ENCODE measurements at regions not wholly inside any gene's neighbourhood (a gene's known extent, or its start where the extent isn't known, plus 50 kb on each side); places are given as distances from the start of the nearest gene placed in this dataset.

DNA sequence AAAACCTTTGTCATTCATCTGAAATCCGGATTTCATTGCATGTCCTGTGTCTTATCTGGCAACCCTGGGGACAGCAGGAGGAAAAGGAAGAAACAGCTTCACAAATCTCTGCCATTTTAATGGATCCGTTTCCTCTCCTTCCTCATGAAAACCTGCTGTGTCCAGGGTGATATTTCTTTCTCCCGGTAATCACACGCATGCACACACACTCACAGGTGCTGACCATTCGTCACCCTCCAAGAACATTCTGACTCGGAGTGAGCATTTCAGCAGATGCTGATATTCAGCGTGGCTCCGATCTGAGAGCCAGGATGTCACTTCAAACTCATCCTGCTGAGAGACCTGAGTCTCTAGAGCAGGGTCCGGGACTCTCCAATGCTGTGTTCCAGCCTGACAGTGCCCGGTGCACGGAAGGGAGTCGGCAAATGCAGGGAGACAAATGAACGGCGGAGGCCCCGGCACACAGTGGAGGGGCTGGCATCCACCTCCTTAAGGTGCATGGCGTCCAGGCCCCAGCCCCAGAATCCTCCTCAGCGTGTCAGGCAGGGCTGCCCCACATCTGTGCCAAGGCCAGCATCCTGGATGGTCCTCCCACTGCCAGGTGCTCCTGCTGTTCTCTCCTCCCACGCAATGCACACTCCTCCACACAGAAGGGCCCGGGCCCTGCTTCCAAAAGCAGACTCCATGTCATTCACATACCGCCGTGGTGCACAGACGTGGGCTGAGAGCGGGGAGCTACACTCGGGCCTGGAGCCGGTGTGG lies 70.7 kb downstream of the RBFOX3 start:
- no peak for DNase-seq

DNA sequence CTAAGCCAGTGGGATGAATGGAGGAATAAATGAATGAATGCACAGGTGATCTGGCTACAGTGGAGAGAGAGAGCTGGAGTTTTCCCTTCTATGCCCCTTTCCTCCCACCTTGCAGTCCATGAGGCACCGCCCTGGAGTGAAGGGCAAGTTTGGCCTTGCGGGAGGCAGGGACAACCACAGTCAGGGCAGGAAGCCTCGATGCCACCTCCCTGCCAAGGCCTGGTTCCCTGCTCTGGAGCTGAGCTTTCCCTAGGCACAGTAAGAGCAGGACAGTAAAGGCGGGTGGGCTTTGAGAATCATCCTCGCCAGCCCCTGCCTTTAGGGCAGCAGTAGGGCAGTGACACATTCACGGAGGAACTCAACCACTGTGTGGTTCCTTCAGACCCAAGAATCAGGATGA lies 72.6 kb downstream of the RBFOX3 start:
- DNase-seq: no peak

DNA sequence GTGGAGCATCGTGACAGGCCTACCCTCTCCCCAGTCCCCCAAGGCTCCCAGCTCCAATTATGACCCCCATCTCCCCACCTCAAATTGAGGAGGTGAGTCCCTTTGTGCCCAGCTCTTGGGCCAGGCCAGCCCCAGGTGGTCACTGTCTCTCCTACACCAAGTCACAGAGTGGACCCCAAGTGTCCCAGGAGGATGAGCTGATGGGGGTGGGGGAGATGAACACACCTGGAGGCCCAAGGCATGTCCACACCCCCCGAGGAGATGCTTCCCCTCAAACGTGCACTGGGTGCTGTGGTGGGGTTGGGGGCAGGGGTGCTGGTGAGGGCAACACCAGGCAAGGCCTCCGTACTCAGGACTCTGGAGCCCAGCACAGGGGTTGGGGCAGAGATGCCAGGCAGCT lies 73.2 kb downstream of the RBFOX3 start:
- no peak for DNase-seq

DNA sequence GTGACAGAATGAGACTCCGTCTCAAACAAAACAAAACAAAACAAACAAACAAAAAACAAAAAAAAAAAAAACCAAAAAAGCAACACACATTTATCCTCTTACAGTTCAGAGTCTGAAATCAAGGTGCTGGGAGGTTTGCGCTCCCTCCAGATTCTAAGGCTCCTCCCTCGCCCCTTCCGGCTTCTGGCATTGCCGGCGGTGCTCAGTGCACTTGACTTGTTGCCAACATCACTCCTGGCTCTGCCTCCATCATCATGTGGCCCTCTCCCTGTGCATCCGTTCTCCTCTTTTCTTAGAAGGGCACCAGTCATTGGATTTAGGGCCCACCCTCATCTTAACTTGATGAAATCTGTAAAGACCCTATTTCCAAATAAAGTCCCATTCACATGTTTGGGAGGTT lies 73.8 kb downstream of the RBFOX3 start:
- no peak for DNase-seq

DNA sequence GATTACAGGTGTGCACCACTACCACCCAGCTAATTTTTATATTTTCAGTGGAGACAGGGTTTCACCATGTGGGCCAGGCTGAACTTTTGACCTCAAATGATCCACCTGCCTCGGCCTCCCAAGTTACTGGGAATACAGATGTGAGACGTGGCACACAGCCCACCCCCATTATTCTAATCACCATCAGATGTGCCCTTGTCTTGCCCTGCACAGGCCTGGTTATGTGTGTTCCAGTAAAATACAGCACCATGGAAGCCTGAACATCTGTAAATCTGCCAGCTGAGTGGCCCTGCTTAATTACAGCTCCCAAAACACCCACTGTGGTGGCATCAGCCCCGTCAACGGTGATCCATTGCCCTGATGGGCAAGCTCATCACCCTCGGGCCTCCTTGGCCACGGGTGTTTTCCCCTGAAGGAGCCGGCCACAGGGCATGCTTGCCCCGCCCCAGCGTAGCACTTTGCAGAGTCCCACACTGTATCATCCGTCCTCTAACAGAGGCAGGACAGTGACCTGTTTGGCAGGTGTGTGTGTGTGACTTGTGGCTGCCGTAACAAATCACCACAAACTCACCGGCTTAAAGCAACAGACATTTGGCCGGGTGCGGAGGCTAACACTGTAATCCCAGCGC lies 74.5 kb downstream of the RBFOX3 start:
- DNase-seq: no peak

DNA sequence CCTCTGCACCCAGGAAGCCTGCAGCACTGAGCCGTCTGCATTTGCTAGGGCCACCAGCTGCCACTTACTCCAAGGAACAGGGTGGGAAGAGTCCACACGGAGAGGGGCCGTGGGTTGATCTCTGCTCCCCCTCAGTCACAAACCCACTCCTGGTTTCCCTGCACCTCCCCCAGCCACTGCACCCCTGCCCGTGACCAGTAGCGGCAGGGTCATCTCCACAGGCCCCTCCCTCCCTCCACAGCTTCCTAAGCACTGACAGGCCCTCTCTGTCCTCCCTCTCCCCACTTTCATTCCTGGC lies 75.2 kb downstream of the RBFOX3 start:
- no peak for DNase-seq

DNA sequence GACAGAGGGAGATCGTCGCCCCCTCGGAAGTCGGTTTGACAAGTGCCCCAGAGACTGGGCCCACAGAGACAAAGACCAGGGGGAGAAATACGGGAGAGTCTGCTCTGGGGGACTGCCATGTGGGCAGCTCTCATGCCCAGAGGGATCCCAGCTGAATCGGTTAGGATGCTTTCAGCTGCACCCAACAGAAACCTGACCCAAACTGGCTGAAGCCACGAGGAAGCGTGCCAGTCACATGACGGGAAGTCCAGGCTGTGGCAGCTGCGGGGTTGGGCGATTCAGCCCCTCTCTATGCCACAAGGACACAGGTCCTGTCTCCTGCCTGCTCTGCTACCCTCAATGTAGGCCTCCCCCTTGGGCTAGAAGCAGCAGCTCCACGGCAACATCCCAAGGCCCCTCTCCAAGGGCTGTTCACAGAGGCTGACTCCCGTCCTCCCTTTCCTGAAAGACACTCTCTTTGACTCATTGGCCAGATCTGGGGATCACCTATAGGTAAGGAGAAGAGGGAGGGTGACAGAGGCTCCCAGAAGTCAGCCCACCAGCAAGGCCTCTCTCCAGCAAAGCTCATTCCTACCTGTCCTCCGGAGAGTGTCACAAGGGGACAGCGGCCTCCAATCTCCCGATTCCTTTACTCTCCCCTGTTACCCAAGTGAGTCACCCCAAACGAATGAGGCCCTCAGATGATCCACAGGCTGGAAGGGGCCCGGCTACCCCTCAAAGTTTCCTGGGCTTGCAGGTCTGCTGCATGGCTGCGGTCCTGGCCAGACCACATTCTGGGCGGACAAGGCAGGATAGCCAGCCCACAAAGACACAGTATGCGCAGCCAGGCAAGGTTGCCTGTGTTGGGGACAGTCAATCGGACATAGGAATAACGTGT lies 75.8 kb downstream of the RBFOX3 start:
- no peak for DNase-seq

DNA sequence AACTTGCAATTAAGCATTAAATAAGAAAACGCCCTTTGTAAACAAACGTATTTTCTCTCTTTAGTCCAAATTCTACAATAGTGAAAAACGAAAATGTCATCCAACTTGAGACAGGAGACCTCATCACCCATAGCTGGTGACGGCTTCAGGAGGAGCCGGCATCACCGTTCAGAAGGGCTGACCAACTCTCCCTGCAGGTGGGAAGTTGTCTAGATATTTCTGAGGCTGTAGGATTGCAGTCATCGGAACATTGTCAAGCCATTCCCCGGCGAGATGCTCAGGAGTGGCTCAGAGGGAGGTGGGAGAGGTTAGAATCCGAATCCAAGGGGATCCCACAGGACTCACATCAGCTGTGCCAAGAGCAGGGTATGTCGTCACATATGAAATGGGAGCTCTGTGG lies 76.7 kb downstream of the RBFOX3 start:
- DNase-seq: no peak

DNA sequence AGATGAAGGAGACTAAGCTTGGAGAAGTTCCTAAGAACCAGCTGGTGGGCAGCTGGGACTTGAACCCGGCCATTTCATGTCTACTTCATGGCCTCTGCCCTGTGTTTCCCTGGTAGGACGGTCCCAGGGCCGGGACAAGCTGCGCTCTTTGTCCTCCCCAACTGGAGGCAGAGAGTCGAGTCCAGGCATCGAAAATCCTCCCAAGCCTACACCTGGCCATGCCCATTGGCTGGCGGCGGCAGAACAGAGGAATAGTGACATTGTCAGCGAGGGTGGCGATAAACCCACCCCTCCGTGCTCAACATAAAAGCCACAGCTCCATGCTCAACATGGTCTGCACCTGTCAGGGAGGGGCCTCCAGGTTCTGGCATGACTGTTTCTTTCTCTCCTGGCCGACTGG lies 77.7 kb downstream of the RBFOX3 start:
- no peak for DNase-seq

DNA sequence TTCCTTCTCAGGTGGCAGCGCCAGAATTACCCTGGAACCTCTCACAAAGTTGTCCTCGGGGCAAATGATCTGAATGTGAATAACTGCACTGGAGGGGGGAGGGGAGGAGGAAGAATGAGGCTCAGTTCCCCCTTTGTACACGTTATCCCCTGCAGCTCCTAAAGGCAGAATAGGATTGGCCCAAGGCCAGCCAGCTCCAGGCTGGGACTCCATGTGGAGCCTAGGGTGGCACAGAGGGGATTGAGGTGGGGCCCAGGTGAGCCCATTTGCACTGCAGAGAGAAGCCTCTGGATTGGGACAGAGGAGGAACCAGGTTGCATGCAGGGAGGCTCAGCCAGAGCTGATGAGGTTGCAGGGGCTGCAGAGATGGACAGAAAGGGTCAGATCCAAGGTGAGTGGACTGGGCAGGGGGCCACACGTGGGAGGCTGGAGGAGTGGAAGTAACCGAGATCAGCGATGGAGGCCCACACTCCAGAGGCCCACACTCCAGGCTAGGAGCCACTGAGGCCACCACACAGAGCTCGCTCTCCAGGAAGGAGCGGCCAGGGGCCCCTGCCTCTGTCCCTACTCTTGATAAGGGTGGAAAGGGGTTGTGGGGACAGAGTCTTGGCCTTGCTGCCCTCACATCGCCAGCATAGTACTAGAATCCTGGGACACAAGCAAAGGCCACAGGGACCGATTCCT lies 78.6 kb downstream of the RBFOX3 start:
- no peak for DNase-seq

DNA sequence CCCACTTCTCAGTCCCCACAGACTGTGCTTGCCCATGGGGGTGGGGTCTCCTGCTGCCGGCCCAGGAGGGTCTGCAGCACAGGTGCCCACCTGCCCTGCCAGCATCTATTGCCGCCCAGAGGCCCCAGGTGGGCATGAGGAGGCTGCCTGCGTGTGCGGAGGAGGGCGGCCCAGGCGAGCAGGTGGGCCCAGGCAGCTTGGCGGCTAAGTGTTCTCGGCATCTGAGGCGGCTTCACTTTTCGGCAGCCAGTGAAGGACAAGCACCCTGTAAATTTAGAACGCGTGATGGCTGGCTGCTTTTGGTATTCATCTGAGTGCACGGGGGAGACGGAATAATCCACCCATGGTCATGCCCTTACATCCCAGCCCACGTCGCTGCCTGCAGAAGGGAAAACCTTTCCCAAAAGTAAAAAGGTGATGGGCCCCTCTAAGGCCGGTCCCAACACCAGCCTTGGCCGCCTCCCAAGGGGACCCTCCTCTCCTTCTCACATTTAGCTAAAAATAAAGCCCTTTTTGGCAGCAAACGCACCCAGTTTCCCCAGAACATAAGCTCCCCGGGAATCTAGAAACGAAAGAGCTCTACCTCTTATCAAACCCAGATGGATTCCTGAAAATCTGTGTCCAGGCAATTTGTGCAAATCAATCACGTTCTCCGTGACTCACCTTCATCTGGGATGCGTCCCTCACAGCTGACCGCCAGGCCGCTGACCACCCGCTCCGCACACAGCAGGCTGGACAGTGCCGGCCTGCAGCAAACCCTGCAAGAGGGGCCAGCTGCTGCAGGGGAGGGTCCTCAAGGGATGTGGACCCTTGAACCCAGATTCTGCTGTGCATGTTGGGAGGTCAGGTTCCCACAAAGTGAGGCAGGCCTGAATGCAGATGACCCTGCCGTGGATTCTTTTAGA lies 79.4 kb downstream of the RBFOX3 start:
- no peak for DNase-seq

DNA sequence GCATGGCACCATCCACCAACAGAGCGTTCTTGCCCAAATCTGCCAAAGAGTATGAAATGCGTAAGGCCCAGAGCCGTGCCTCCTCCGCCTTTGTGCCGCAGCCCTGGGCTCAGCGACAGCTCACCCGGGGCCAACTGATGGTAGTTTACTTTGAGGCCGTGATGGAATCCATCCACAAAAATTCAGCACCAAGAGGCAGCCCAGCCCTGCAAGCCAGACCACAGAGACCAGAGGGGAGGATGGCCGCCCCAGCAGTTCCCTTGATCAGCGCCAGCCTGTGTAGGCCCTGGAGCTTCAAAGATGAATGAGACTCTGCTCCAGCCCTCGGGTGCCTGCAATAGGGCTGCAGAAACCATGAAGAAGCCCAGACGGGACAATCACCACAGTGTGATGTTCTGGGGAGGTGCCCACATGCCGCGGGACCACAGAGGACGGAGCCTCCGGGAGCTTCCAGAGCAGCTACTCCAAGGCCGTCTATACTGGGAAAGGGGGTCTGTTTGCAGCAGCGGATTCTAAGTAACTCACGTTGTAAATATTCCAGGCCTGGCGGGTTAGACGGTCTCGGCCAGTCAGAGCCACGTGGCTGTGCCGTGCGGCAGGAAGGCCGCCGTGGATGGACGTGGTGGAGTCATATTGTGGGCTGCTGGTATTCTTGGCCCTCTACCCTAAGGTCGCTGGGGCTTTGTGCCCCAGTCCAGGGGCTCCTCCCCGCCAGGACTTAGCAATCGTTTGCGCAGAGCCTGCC lies 80.3 kb downstream of the RBFOX3 start:
- DNase-seq: no peak

DNA sequence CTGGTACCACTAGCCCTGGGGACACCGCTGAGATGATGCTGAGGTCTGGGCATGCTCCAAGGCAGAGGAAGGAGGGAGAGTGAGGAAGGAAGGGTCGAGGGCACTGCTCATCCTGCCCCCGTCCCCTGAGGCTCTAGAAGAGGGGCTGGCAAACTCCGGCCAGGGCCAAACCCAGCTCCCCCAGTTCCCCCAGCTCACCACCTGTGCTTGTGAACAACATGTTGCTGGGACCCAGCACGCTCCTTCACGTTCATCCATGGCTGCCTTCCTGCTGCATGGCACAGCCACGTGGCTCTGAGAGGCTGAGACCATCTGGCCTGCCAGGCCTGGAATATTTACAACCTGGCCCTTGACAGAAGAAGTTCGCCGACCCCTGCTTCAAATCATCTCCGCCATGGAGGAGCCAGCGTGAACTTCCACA lies 81.2 kb downstream of the RBFOX3 start:
- DNase-seq: no peak

DNA sequence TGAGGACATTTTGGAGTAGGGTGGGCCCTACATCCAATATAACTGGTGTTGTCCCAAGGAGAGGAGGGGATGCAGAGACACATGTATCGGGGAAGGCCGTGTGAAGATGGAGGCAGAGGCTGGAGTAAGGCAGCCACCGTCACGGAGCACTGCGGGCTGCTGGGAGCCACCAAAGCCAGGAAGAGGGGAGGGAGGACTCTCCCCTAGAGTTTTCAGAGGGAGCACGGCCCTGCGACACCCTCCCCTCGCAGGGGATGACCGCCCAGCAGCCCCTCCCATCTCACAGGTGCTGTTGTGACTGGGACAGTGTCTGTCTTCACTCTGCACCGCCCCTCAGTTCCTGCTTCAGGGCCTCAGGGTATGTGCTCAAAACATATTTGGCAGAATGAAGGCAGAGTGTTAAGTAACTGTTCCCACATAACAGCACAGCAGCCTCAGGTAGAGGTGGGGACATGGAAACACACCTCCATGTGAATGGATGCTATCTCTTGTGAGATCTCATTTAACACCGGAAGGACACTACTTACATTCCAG lies 82.2 kb downstream of the RBFOX3 start:
- DNase-seq: no peak

DNA sequence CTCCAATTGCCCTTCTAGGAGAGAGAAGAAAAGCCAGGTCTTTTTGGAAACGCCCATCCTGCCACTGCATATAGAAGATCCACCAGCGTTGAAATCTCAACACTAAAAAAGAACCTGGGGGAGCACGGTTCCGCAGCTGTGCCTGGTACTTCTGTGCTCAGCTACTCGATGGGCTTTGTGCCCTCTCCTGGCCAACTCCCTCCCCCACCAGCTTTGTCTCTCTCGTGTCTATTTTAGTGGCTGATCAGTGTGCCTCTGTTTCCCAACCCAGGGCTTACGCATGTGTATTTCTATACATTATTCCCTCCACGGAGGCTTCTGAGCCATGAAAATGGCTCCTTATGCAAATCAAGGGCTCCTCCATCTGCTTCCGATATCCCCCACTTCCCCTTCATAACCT lies 83.5 kb downstream of the RBFOX3 start:
- no peak for DNase-seq

DNA sequence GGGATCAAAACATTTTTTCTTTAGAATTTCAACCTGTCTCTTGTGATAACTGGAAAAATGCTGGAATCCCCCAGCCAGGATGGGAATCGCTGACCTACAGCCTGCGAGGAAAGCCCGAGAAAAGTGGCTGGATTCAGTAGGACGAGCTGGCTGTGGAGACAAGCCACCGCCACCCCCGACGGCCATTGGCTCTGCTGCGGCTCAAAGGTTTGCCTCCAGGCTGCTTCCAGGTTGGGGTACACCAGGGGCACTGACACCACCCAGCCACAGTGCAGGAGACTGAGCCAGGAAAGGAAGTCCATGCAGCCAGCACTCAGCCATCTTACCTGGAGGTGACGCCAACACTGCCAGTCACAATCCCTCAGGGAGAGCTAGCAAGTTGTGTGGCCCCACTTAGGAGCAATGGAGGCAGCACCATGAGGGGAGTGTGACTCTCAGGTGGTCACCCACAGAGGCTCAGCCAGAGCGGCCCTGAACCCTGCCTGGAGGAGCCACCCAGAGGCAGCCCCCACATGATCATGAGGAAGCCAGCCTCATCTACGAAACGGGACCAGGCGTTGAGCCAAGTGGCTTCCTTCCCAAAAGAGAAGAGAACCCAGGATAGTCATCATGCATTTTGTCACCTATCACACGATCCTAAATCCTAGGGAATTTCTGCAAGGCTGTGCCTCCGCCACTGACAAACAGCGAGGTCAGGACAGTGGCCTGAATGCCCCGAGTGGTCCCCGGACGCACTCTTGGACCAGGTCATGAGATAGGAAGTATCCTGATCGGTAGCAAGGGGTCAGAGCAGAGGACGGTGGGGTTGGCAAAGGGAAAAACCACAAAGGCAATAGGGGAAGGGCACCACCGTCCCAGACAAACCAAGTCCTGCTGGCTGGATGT lies 84.8 kb downstream of the RBFOX3 start:
- DNase-seq: no peak

DNA sequence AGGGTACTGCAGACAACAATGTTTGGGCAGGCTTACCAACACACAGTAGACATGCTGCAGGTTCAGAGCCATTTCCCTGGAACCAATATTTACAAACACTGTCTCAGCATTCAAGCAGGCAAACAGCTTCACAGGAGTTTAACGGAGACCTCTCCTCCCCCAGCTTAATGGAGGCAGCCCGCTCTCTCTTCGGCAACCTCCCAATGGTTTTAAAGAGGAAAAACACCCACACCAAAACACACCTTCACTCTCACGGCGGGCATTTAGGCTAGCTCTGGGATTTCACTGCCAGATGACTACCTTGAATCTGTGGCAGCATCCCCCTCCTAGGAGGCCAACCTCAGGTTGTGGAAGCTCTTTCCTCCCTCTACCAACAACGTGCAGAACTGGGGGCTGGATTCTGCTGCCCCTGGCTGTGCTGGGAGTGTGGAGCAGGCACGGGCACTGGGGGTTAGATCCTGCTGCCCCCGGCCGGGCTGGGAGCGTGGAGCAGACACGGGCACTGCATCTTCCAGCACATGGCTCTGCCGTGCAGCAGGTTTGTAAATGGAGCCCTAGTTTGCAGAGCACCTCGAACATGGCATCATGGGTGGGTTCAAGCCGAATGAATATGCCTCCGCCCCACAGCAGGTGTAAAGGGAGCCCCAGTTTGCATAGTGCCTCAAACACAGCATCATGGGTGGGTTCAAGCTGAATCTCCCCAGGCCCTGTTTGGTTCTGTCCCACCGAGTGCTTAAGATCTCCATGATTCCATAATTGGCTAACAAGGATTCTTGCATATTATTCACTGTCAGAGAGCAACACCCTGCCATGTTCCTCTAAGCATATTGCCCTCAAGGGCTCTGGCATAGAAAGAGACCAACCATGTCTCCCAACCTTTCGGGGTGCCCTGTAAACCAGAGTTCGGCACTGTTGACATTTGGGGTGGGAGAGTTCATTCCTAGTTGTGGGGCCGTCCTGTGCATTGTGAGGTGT lies 86.4 kb downstream of the RBFOX3 start:
- DNase-seq: no peak

DNA sequence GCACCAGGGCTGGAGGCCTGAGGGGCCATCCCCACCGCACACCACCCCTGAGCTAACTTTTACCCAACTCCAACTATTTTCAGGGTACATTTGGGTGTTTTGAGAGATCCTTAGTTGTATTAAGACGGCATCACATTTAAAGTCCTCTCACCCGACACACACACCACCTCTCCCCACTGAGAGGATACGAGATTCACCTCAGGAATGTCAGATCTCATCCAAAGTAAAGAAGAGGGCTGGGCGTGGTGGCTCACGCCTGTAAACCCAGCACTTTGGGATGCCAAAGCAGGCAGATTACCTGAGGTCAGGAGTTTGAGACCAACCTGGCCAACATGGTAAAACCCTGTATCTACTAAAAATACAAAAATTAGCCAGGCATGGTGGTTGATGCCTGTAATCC lies 88.4 kb downstream of the RBFOX3 start:
- no peak for DNase-seq

DNA sequence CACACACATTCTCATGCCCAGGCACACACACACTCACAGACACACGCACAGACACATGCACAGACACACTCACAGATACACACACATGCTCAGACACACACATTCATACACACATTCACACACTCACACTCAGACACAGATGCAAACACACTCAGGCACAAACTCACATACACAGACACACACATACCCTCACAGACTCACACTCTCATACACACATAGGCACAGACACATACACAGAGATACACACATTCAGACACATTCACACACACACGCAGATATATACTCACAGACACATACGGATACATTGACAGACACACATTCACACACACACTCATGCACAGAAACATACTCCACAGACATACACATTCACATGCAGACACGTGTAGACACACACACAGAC lies 89.6 kb downstream of the RBFOX3 start:
- DNase-seq: no peak
